ENCODE measurements at regions not wholly inside any gene's neighbourhood (a gene's known extent, or its start where the extent isn't known, plus 50 kb on each side); places are given as distances from the start of the nearest gene placed in this dataset.
"Not testable (repeated sequence)": the region's sequence is repeated elsewhere in the genome, so short reads cannot be mapped to it uniquely, and the experiment has no call there.

GRCh38 chr10:91745090-91745831 lies 53.0 kb upstream of the TNKS2 start:
- no peak for DNase-seq

GRCh38 chr10:91743465-91743864 lies 54.8 kb upstream of the TNKS2 start:
- DNase-seq: no peak

GRCh38 chr10:91742229-91742628 lies 56.0 kb upstream of the TNKS2 start:
- no peak for DNase-seq

- DNase-seq: no peak
Observed at GRCh38 chr10:91741356-91741755, 56.9 kb upstream of the TNKS2 start.

GRCh38 chr10:91740353-91740924 lies 57.8 kb upstream of the TNKS2 start:
- DNase-seq: no peak

- not testable (repeated sequence) for DNase-seq
Observed at GRCh38 chr10:91732265-91732664, 66.0 kb upstream of the TNKS2 start.

- peak; percentile 8 to 27 (median 12) for DNase-seq
Observed at GRCh38 chr10:91729339-91729738, 68.9 kb upstream of the TNKS2 start.

- no peak for DNase-seq
Observed at GRCh38 chr10:91726355-91726754, 71.9 kb upstream of the TNKS2 start.

GRCh38 chr10:91724933-91725332 lies 73.3 kb upstream of the TNKS2 start:
- no peak for DNase-seq

GRCh38 chr10:91713461-91714072 lies 80.7 kb upstream of the PPP1R3C start:
- DNase-seq: no peak

GRCh38 chr10:91711885-91712680 lies 79.2 kb upstream of the PPP1R3C start:
- DNase-seq: no peak

GRCh38 chr10:91709394-91709798 lies 76.5 kb upstream of the PPP1R3C start:
- DNase-seq: no peak

- no peak for DNase-seq
Observed at GRCh38 chr10:91708174-91708861, 75.4 kb upstream of the PPP1R3C start.

GRCh38 chr10:91707236-91707635 lies 74.4 kb upstream of the PPP1R3C start:
- DNase-seq: no peak

- no peak for DNase-seq
Observed at GRCh38 chr10:91705948-91706670, 73.2 kb upstream of the PPP1R3C start.

GRCh38 chr10:91702620-91703019 lies 69.7 kb upstream of the PPP1R3C start:
- DNase-seq: no peak

GRCh38 chr10:91700788-91701444 lies 68.0 kb upstream of the PPP1R3C start:
- no peak for DNase-seq

- no peak for DNase-seq
Observed at GRCh38 chr10:91700273-91700672, 67.4 kb upstream of the PPP1R3C start.

GRCh38 chr10:91698258-91698657 lies 65.4 kb upstream of the PPP1R3C start:
- DNase-seq: no peak

GRCh38 chr10:91694170-91694794 lies 61.4 kb upstream of the PPP1R3C start:
- peak; percentile 37 to 54 (median 53) for DNase-seq

GRCh38 chr10:91691981-91692380 lies 59.1 kb upstream of the PPP1R3C start:
- DNase-seq: no peak
